Endodermal cell (in vitro differentiated cells): ENCODE measurements at regions not wholly inside any gene's neighbourhood (a gene's known extent, or its start where the extent isn't known, plus 50 kb on each side); places are given as distances from the start of the nearest gene placed in this dataset.
"Not testable (repeated sequence)": the region's sequence is repeated elsewhere in the genome, so short reads cannot be mapped to it uniquely, and the experiment has no call there.

Experiments used
- DNase-seq: peaks from one replicate; pipeline ENCODE4 v3.0.0-alpha.2; 2017
- H3K27ac ChIP-seq: 2 replicates; pipeline ENCODE4 v1.5.1; 2013; ENCODE audit warnings: mild to moderate bottlenecking, low read depth, low read length, moderate library complexity
- H3K27me3 ChIP-seq: 2 replicates; pipeline ENCODE4 v1.6.1; 2013; ENCODE audit warnings: mild to moderate bottlenecking, low read length, moderate library complexity; ENCODE audit not compliant: insufficient read depth, control insufficient read depth, poor library complexity, severe bottlenecking
- H3K36me3 ChIP-seq: 2 replicates; pipeline ENCODE4 v1.7.0; 2013; ENCODE audit warnings: mild to moderate bottlenecking, low read length, moderate library complexity; ENCODE audit not compliant: control insufficient read depth, insufficient read depth
- H3K4me1 ChIP-seq: one replicate; pipeline ENCODE4 v1.7.0; 2013; ENCODE audit warnings: low read length; ENCODE audit not compliant: control insufficient read depth, insufficient read depth
- H3K4me3 ChIP-seq: 2 replicates; pipeline ENCODE4 v1.5.1; 2013; ENCODE audit warnings: mild to moderate bottlenecking, low read length, moderate library complexity
- H3K9ac ChIP-seq: 2 replicates; pipeline ENCODE4 v1.6.1; 2013; ENCODE audit warnings: mild to moderate bottlenecking, low read length, moderate library complexity; ENCODE audit not compliant: poor library complexity, severe bottlenecking; ENCODE audit errors: extremely low read depth
- H3K9me3 ChIP-seq: 2 replicates; pipeline ENCODE4 v1.6.1; 2013; ENCODE audit warnings: mild to moderate bottlenecking, low read length, moderate library complexity; ENCODE audit not compliant: control insufficient read depth
- H3K27ac Mint-ChIP-seq: 2 replicates; pipeline ENCODE4 v1.8.0; 2020; ENCODE audit warnings: mixed read lengths
- H3K27me3 Mint-ChIP-seq: 2 replicates; pipeline ENCODE4 v1.8.0; 2021; ENCODE audit warnings: mild to moderate bottlenecking, mixed read lengths; ENCODE audit not compliant: insufficient read depth
- H3K36me3 Mint-ChIP-seq: 2 replicates; pipeline ENCODE4 v1.8.0; 2020; ENCODE audit warnings: low read depth, mixed read lengths
- H3K4me1 Mint-ChIP-seq: 2 replicates; pipeline ENCODE4 v1.8.0; 2020; ENCODE audit warnings: mixed read lengths
- H3K4me3 Mint-ChIP-seq: 2 replicates; pipeline ENCODE4 v1.8.0; 2020; ENCODE audit warnings: mild to moderate bottlenecking, moderate library complexity, mixed read lengths
- H3K9me3 Mint-ChIP-seq: 2 replicates; pipeline ENCODE4 v1.8.0; 2020; ENCODE audit warnings: mild to moderate bottlenecking, mixed read lengths
- CTCF ChIP-seq: fragments of 200-600 bp; sonication (generic); conservative IDR thresholded peaks from 2 replicates; pipeline ENCODE4 v1.5.0; 2021; ENCODE audit warnings: antibody characterized with exemption, mild to moderate bottlenecking
- WGBS, 2 experiments: methylation state at CpG; one replicate each; pipeline versions ENCODE4 v1.1.5 to v1.1.7; 2013; ENCODE audit warnings: missing lambda C conversion rate in 2 of 2, mixed read lengths in 1 of 2; ENCODE audit not compliant: insufficient coverage in 1 of 2, insufficient read length in 1 of 2; 5-methylcytosine and 5-hydroxymethylcytosine counted together

- no peak for TF ChIP-seq CTCF
- H3K4me1 Mint-ChIP-seq = peaks cover 21% of the 10 kb centered on the region
- H3K4me3 Mint-ChIP-seq = no peak overlapping the region
- H3K36me3 Mint-ChIP-seq = no peaks in the 10 kb centered on the region
- peaks cover under 1% of the 10 kb centered on the region for H3K27me3 Mint-ChIP-seq
- no peak overlapping the region for H3K27ac ChIP-seq
- H3K9ac ChIP-seq = no peak overlapping the region
- H3K27ac Mint-ChIP-seq = no peak overlapping the region
- 61 to 68% methylated on average over 4 of the region's 4 CpGs for WGBS, 2 experiments
- no peaks in the 10 kb centered on the region for H3K36me3 ChIP-seq
- DNase-seq = no peak
- H3K4me1 ChIP-seq = no peaks in the 10 kb centered on the region
- H3K4me3 ChIP-seq = no peak overlapping the region
- H3K9me3 ChIP-seq = no peaks in the 10 kb centered on the region
- H3K27me3 ChIP-seq = no peaks in the 10 kb centered on the region
- peaks cover 6% of the 10 kb centered on the region for H3K9me3 Mint-ChIP-seq
Observed at GRCh38 chr7:69389216-69389615, 209.1 kb upstream of the AUTS2 start.

- not testable (repeated sequence) for H3K27me3 ChIP-seq, H3K27me3 Mint-ChIP-seq, H3K36me3 Mint-ChIP-seq, H3K36me3 ChIP-seq, H3K27ac Mint-ChIP-seq, H3K9me3 ChIP-seq, H3K9me3 Mint-ChIP-seq, H3K4me1 ChIP-seq, H3K9ac ChIP-seq, DNase-seq, H3K4me3 Mint-ChIP-seq, H3K4me3 ChIP-seq, H3K27ac ChIP-seq
- peaks cover 29% of the 10 kb centered on the region for H3K4me1 Mint-ChIP-seq
- WGBS, 2 experiments = 92 to 95% methylated on average over 11 to 30 of the region's 30 CpGs
Observed at GRCh38 chr7:69393912-69394311, 204.4 kb upstream of the AUTS2 start.

GRCh38 chr7:69395061-69395714 is 203.1 kb upstream of the AUTS2 start:
- peaks cover 9% of the 10 kb centered on the region for H3K9me3 Mint-ChIP-seq
- H3K4me1 Mint-ChIP-seq = peaks cover 28% of the 10 kb centered on the region
- DNase-seq = peak; percentile 71
- Histone ChIP-seq H3K36me3 (no peaks in the 10 kb centered on the region), H3K9me3 (peaks cover 9% of the 10 kb centered on the region), H3K9ac (no peak overlapping the region), H3K4me1 (peaks cover 16% of the 10 kb centered on the region), H3K27me3 (no peaks in the 10 kb centered on the region), H3K4me3 (no peak overlapping the region), H3K27ac (no peak overlapping the region)
- no peaks in the 10 kb centered on the region for H3K36me3 Mint-ChIP-seq
- H3K27me3 Mint-ChIP-seq = no peaks in the 10 kb centered on the region
- 89 to 94% methylated on average over 8 of the region's 8 CpGs for WGBS, 2 experiments
- TF ChIP-seq CTCF = no peak
- peak overlapping the region; percentile 48 for H3K27ac Mint-ChIP-seq
- H3K4me3 Mint-ChIP-seq = no peak overlapping the region

- peak overlapping the region; percentile 15 for H3K4me3 ChIP-seq
- no peak for DNase-seq
- H3K4me1 ChIP-seq = peaks cover 16% of the 10 kb centered on the region
- Mint-ChIP-seq H3K9me3 (peaks cover 9% of the 10 kb centered on the region), H3K4me1 (peaks cover 27% of the 10 kb centered on the region), H3K27ac (peak overlapping the region; percentile 15), H3K36me3 (no peaks in the 10 kb centered on the region), H3K4me3 (no peak overlapping the region), H3K27me3 (no peaks in the 10 kb centered on the region)
- H3K36me3 ChIP-seq = no peaks in the 10 kb centered on the region
- no peak overlapping the region for H3K27ac ChIP-seq
- no peak for TF ChIP-seq CTCF
- H3K9ac ChIP-seq = no peak overlapping the region
- peaks cover 9% of the 10 kb centered on the region for H3K9me3 ChIP-seq
- H3K27me3 ChIP-seq = no peaks in the 10 kb centered on the region
- WGBS, 2 experiments = 57 to 94% methylated on average over 2 to 4 of the region's 4 CpGs
Observed at GRCh38 chr7:69398986-69399385, 199.3 kb upstream of the AUTS2 start.
